Stimulated activated CD4-positive, alpha-beta T cell treated with anti-CD3 and anti-CD28 coated beads, Interleukin-12 subunit alpha, Interleukin-12 subunit beta, amount 100 ng/mL, for 24 hours (primary cell): ENCODE measurements at regions not wholly inside any gene's neighbourhood (a gene's known extent, or its start where the extent isn't known, plus 50 kb on each side); places are given as distances from the start of the nearest gene placed in this dataset.

ENCODE experiments used
- DNase-seq, 2 experiments: peaks; one replicate each; pipeline ENCODE4 v3.0.0-alpha.2; 2020; ENCODE audit warnings: low read depth in 2 of 2

DNA sequence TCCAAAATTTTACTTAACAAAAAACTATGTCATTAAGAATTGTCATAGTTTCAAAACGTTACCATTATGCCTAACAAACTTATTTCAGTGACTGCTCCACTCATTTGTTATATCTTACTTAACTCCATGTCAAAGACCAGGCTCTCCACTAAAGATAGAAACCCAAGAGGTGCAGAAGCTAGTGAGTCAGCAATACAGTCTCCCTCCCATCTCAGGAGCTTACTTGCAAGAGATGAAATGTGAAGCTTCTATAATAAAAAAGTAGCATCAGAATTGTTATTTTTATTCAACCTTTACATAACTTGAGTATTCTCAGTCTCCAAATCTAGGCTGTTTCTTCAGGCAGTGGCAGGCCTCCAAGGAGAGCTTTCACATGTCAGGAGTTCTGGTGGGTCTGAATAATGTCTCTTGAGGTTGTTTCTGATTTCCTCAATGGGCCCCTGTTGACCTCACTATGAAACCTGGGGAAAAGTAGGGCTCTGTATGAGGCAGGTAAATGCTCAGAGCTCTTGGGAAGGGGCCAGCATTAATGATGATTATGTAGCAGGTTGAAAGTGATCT, 242.0 kb downstream of the NDFIP2 start:
- DNase-seq: no peak

DNA sequence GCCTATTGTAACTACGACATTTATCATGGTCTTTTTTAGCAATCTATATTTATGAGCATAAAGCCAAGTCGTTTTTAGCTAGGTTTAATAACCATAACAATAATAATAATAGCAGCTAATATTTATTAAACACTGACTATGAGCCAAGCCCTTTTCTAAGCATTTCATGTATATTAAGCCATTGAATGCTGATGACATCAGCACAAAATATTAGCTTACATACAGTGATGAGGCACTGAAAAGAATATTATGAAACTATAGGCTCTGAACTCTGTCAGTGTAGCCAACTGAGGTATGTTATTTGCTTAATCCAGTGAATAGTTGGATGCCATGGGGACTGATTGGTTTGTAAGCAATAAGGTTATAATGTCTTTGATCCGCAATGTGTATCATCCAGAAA, 235.2 kb downstream of the NDFIP2 start:
- DNase-seq: no peak

DNA sequence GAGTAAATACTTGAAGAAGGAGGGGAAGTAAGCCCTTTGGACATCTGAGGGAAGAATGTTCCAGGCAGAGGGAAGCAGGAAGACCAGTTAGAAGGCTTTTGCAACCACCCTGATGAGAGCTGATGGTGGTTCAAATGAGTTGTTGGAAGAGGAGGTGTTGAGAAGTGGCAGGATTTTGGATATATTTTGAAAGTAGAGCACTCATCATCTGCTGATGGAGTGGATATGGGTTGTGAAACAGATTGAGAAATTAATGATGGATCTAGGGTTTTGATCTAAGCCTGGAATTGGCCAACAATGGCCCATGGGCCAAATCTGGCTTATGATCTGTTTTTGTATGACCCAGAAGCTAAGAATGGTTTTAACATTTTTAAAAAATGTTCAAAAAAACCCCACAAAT, 230.7 kb downstream of the NDFIP2 start:
- no peak for DNase-seq

DNA sequence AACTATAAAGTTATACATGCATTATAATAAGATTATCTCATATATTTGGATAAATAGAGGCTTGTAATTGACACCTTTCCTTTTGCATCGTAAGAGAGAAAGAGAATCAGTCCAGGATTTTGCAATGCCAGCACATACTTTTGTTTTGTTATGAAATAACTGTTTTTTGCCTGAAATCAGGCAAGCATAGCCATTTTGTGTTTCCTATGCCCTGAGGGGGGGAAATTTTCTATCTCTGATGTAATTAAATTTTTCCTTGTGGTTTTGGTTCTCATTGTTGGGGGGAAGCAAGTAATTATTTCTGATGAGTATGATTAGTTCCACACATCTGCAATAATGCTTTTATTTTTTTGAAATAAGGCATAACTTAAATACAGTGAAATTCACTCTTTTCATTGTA, 229.4 kb downstream of the NDFIP2 start:
- no peak for DNase-seq

- no peak for DNase-seq
Observed at GRCh38 chr13:79709471-79709870, 228.5 kb downstream of the NDFIP2 start.

- DNase-seq: no peak
Observed at GRCh38 chr13:79703772-79704171, 222.8 kb downstream of the NDFIP2 start.

GRCh38 chr13:79695754-79696153, 214.8 kb downstream of the NDFIP2 start:
- DNase-seq: no peak

GRCh38 chr13:79692846-79693245, 211.9 kb downstream of the NDFIP2 start:
- DNase-seq: no peak

- DNase-seq: no peak
Observed at GRCh38 chr13:79691826-79692225, 210.9 kb downstream of the NDFIP2 start.

DNA sequence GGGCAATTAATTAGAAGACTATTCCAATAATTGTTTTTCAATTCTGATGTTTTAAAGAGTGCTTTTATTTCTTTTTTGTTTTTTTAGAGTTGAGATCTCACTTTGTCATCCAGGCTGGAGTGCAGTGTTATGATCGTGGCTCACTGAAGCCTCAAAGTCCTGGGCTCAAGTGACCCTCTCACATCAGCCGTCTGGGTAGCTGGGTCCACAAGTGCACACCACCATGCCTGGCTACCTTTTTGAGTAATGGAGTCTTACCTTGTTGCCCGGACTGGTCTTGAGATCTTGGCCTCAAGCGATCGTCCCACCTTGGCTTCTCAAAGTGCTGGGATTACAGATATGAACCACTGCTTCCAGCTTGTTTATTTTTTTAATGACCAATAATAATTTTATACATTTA, 207.8 kb downstream of the NDFIP2 start:
- no peak for DNase-seq

DNA sequence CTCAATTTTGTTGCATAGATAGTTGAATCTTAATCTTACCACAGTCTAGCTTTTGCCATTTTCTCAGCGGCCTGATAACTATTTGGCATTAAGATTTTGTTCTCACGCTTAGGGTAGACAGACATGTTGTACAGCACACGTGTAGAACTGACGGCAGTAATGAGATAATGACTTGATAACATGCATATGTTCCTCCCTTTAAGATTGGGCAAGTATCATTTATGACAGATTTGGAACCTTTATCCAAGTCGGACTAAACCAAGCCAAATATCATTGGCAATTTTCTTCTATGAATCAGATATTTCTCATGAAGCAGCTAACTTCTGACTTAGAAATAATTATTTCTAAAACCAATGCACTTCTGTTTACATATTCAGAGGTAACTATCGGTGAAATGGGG, 205.5 kb downstream of the NDFIP2 start:
- no peak for DNase-seq

- DNase-seq: no peak
Observed at GRCh38 chr13:79684371-79684770, 203.4 kb downstream of the NDFIP2 start.

GRCh38 chr13:79682164-79682563, 201.2 kb downstream of the NDFIP2 start:
- DNase-seq: no peak

GRCh38 chr13:79681069-79681468, 200.1 kb downstream of the NDFIP2 start:
- no peak for DNase-seq

DNA sequence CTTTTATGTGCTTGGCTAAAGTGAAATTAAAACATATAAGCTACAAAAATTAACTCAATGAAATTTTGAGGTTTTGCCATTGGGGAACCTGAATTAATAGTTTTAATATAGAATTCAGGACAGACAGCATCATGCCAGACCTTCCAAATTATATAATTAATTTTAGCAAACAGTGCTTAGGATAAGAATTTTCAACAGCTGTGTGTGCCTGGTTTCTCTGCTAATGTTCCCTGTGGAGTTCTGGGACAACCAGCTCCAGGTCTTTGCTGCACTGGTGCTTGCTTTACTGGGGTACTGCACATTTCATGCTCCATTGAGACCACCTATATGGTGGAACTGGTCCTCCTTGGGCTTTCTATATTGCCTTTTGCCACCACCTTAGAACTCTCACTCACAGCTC, 199.5 kb downstream of the NDFIP2 start:
- DNase-seq: no peak

DNA sequence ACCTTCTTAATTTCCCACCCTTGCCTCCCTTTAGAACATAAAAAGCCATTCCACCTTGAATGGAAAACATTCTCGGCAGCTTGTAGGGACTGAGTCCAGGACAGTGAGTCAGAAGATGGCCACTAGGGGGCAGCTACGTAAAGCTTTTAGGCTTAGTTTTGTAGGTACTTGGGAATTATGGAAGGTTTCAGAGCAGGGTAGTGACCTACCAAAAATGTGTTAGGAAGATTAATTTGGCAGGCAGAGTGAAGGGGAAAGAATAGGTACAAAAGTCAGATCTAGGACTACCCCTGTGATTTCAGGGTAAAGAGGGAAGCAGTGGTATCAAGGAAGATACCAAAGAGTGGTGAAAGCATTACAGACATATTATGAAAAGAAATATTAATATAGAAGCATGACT, 198.4 kb downstream of the NDFIP2 start:
- DNase-seq: peak in 1 of 2 experiments; percentile 46

DNA sequence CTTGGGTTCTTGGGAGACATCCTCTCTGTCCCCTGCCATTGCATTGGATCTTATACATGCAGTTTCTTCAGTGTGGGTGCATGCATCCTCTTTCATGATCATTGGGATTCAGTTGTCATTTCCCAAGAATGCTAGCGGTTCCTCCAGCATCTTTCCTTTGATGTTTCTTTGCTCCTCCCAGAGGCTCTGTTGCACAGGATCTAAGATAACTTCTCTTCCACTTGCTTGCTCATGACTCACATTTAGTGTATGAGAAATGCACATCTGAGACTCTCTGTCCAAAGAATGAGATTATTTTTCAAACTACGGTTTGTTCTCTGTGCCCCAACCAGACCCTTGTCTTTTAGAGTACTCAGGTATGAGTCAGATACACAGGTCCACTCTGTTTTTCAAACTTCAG, 197.1 kb downstream of the NDFIP2 start:
- DNase-seq: no peak

DNA sequence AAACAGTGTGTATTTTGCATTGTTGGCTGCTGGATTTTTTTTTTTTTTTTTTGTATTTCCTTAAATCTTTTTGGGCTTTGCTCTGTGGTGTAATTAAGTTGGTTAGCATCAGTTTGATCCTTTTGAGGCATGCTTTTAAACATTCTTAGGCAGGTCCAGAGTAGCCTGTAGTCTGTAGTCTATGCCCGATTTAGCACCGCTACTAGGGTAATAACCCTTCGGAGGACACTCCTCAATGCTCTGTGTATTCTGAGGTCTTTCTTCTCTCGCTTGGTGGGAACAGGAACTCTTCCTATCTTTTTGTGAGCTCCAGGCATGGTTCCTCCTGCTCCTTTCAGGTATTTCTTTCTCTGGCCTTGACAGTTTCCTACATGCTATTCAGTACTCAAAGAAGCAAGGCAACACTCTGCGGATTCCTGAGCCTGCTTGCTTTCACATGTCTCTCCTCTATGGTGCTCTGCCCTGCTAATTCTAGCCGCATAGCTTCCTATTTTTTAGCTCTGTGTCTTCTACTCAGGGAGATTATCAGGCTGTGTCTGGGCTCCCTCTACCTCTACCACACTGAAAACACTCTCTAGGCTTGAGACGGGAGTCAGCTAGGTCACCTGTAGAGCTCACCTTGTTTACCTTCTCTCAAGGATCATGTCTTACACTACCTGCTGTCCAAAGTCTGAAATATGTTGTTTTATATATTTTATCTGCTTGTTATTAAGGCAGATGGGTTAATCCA, 195.1 kb downstream of the NDFIP2 start:
- no peak for DNase-seq

DNA sequence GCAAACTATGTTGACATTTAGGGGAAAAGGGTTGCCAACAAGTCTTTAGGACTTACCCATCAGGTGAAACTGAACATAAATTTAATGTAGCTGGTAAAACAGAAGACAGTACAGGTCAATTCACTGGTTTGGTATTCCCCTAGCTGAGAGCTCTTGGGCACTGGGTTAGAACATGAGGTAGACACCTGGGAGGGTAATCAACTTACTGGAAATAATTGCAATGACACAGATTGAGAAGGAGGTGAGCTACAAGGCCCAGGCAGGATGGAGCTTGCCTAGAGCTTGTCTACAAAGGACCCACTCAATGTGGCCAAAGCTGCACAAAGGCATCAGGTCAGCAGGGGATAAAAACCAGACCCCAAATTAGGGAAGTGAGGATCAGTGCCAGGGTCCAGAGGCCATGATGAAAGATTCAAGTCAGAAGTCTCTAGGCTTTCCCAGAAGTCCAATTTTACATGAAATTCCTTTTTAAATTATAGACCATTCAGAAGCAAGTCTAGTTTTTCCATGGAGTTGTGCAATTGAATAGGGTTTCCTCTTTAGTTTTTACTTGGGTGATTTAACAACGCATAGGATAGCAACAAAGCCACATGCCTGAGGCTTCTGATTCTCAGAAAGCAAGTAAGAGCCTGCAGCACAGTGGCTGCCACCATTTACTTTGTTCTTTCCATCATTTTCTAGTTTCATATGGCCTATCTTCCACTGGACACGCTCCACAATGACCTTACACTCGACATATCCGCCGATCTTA, 194.0 kb downstream of the NDFIP2 start:
- no peak for DNase-seq

GRCh38 chr13:79673993-79674377, 193.0 kb downstream of the NDFIP2 start:
- no peak for DNase-seq

- no peak for DNase-seq
Observed at GRCh38 chr13:79673310-79673992, 192.5 kb downstream of the NDFIP2 start.

DNA sequence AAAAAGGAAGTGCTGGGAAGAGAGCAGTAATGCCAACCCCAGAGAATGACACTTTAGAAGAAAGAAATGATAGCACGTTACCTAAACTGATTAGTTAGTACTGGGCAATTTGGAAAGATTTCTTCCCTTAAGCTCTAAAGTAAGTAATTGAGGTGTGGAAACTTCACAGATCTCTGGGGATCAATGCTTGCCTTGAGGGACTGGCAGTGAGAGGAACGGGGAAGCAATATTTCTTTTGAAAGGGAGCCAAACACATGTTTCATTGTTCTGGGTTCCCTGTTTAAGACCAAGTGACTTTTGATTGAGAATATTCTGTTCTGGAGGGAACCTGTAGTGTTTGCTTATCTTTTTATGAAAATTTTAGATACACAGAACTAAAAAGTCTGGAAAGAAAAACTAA, 190.5 kb downstream of the NDFIP2 start:
- DNase-seq: no peak
